Prostate gland (tissue), 2 donors: ENCODE measurements at regions not wholly inside any gene's neighbourhood (a gene's known extent, or its start where the extent isn't known, plus 50 kb on each side); places are given as distances from the start of the nearest gene placed in this dataset.

ENCODE experiments used
- DNase-seq: peaks from one replicate; pipeline ENCODE4 v3.0.0-alpha.2; 2019; ENCODE audit warnings: low spot score
- H3K27ac ChIP-seq, 2 donors: fragments of 200-600 bp; sonication (generic); 2 replicates each; pipeline ENCODE4 v1.5.1; 2017 to 2019
- H3K27me3 ChIP-seq: fragments of 200-600 bp; sonication (generic); replicated peaks from 2 replicates; pipeline ENCODE4 v1.5.1; 2019; ENCODE audit not compliant: insufficient read depth
- H3K36me3 ChIP-seq, 2 donors: fragments of 200-600 bp; sonication (generic); 1 replicate in 1 of 2; 2 replicates in 1 of 2; pipeline versions ENCODE4 v1.5.1 to v1.8.1; 2017 to 2019
- H3K4me1 ChIP-seq: fragments of 200-600 bp; sonication (generic); replicated peaks from 2 replicates; pipeline ENCODE4 v1.5.1; 2019
- H3K4me3 ChIP-seq, 2 donors: fragments of 200-600 bp; sonication (generic); 2 replicates each; pipeline ENCODE4 v1.5.1; 2017 to 2019
- H3K9me3 ChIP-seq: fragments of 200-600 bp; sonication (generic); 2 replicates; pipeline ENCODE4 v1.5.1; 2017
- POLR2A ChIP-seq: fragments of 450-650 bp; IDR thresholded peaks from one replicate; pipeline ENCODE4 v1.6.1; 2016; ENCODE audit warnings: antibody characterized with exemption, mild to moderate bottlenecking
- POLR2AphosphoS5 ChIP-seq: sonication (generic); formaldehyde crosslinking; IDR thresholded peaks from one replicate; pipeline ENCODE4 v1.6.1; 2017; ENCODE audit warnings: antibody characterized with exemption
- WGBS: methylation state at CpG from one replicate; pipeline ENCODE4 v1.1.5; 2018; 5-methylcytosine and 5-hydroxymethylcytosine counted together
- intact Hi-C: fragments of 100-400 bp; cut with DNase I; formaldehyde crosslinking; loops from one replicate; pipeline ENCODE4 v1.14.2; 2022
- TF ChIP-seq, protein P1 (sequence below), 4 experiments: fragments of 200-600 bp in 2 of 4; fragments of 450-650 bp in 2 of 4; sonication (generic) in 2 of 4; IDR thresholded peaks; 1 replicate in 3 of 4; 2 replicates in 1 of 4; pipeline ENCODE4 v1.5.1; 2016 to 2019; ENCODE audit warnings: antibody characterized with exemption in 4 of 4, mild to moderate bottlenecking in 2 of 4, moderate library complexity in 2 of 4

DNA sequence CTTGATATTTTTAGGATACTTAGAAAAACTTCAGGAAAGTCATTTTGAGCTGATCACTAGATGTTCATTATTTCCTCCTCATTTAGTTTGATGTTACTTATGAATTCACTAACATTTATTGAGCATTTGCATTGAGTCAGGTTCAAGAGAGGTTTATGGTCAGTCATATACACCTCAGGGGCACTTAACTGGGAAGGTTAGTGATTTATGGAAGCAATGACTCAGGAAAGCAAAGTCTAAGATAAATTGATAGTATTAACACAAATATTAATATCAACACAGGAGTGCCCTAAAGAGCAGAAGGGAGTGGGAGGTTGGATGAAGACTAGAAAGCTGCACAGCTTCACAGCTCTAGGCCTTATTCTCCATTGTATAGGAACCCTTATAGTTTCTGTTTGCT is 177.0 kb upstream of the TNFAIP3 start:
- Histone ChIP-seq H3K9me3 (no peaks in the 10 kb centered on the region), H3K4me1 (no peaks in the 10 kb centered on the region), H3K27ac (no peak overlapping the region), H3K4me3 (no peak overlapping the region), H3K36me3 (no peaks in the 10 kb centered on the region), H3K27me3 (no peaks in the 10 kb centered on the region)
- no peak for DNase-seq
- intact Hi-C loops, result no loop called here
- TF ChIP-seq, protein P1, sequence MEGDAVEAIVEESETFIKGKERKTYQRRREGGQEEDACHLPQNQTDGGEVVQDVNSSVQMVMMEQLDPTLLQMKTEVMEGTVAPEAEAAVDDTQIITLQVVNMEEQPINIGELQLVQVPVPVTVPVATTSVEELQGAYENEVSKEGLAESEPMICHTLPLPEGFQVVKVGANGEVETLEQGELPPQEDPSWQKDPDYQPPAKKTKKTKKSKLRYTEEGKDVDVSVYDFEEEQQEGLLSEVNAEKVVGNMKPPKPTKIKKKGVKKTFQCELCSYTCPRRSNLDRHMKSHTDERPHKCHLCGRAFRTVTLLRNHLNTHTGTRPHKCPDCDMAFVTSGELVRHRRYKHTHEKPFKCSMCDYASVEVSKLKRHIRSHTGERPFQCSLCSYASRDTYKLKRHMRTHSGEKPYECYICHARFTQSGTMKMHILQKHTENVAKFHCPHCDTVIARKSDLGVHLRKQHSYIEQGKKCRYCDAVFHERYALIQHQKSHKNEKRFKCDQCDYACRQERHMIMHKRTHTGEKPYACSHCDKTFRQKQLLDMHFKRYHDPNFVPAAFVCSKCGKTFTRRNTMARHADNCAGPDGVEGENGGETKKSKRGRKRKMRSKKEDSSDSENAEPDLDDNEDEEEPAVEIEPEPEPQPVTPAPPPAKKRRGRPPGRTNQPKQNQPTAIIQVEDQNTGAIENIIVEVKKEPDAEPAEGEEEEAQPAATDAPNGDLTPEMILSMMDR (IDR thresholded peaks at IDR 0.05), result no peak
- no peak for TF ChIP-seq POLR2A
- TF ChIP-seq POLR2AphosphoS5, result no peak

DNA sequence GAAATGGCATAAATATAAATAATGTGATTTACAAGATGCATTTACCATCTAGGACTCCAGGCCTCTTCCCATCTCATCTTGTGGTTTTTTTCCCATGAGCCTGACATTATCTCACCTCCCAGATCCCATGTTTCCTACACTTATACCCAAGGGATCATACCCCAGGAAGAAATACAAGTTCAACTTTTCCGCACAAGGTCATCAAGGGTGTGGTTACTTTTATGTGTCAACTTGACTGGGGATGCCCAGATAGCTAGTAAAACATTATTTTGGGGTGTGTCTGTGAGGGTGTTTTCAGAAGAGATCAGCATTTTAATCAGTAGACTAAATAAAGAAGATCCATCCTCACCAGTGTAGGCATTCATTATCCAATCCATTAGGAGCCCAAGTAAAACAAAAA is 176.3 kb upstream of the TNFAIP3 start:
- intact Hi-C loops, result no loop called here
- TF ChIP-seq POLR2A, result no peak
- TF ChIP-seq, protein P1 (IDR thresholded peaks at IDR 0.05), result no peak
- no peak for TF ChIP-seq POLR2AphosphoS5
- 100% methylated on average over 1 of the region's 1 CpG for WGBS
- H3K27ac ChIP-seq, result no peak overlapping the region
- DNase-seq, result no peak
- no peaks in the 10 kb centered on the region for H3K4me1 ChIP-seq
- H3K9me3 ChIP-seq, result no peaks in the 10 kb centered on the region
- H3K4me3 ChIP-seq, result no peak overlapping the region
- H3K36me3 ChIP-seq, result no peaks in the 10 kb centered on the region
- no peaks in the 10 kb centered on the region for H3K27me3 ChIP-seq

DNA sequence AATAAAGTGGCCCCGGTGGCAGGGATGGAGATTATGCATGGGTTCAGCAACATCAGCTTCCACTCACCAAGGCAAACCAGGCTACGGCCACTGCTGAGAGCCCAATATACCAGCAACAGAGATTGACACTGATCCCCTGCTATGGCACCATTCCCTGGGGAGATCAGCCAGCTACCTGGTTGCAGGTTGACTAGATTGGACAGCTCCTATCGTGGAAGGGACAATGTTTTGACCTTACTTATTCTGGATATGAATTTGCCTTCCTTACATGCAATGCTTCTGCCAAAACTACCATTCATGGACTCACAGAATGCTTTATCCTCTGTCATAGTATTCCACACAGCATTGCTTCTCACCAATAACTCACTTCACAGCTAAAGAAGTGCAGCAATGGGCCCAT is 174.8 kb upstream of the TNFAIP3 start:
- no peaks in the 10 kb centered on the region for H3K9me3 ChIP-seq
- WGBS, result 94% methylated on average over 3 of the region's 3 CpGs
- no peaks in the 10 kb centered on the region for H3K36me3 ChIP-seq
- DNase-seq, result no peak
- H3K4me1 ChIP-seq, result no peaks in the 10 kb centered on the region
- no peak overlapping the region for H3K27ac ChIP-seq
- H3K27me3 ChIP-seq, result no peaks in the 10 kb centered on the region
- no peak overlapping the region for H3K4me3 ChIP-seq
- TF ChIP-seq, protein P1 (IDR thresholded peaks at IDR 0.05), result no peak
- TF ChIP-seq POLR2AphosphoS5, result no peak
- no peak for TF ChIP-seq POLR2A
- intact Hi-C loops, result no loop called here

DNA sequence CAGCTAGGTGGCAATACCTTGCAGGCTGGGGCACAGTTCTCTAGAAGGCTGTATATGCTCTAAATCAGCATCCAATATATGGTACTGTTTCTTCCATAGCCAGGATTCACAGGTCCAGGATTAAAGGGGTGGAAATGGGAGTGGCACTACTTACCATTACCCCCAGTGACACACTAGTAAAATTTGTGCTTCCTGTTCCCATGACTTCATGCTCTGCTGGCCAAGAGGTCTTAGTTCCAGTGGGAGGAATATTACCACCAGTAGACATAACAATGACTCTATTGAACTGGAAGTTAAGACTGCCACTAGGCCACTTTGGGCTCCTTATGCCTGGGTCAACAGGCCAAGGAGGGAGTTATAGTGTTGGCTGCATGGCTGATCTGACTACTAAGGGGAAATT is 174.3 kb upstream of the TNFAIP3 start:
- no peaks in the 10 kb centered on the region for H3K4me1 ChIP-seq
- TF ChIP-seq, protein P1 (IDR thresholded peaks at IDR 0.05), result no peak
- TF ChIP-seq POLR2A (no peak), POLR2AphosphoS5 (no peak)
- no peaks in the 10 kb centered on the region for H3K9me3 ChIP-seq
- no peaks in the 10 kb centered on the region for H3K36me3 ChIP-seq
- H3K27ac ChIP-seq, result no peak overlapping the region
- H3K4me3 ChIP-seq, result no peak overlapping the region
- intact Hi-C loops, result no loop called here
- H3K27me3 ChIP-seq, result no peaks in the 10 kb centered on the region
- no peak for DNase-seq

DNA sequence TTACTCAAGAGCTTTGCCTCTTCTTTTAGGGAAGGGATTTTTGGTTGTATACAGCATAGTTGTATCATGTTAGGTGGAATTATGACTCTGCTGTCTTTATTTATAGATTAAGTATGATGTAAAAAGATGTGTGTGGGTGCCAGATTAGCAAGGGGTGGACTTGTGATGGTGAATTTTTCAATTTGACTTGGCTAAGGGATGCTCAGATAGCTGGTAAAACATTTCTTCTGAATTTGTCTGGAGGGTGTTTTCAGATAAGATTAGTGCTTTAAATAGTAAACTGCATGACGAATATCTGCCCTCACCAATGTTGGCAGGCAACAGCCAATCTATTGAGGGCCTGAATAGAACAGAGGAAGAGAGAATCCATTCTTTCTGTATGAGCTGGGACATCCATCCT is 173.3 kb upstream of the TNFAIP3 start:
- H3K4me3 ChIP-seq, result no peak overlapping the region
- TF ChIP-seq, protein P1 (IDR thresholded peaks at IDR 0.05), result no peak
- TF ChIP-seq POLR2AphosphoS5 (no peak), POLR2A (no peak)
- intact Hi-C loops, result no loop called here
- no peaks in the 10 kb centered on the region for H3K9me3 ChIP-seq
- WGBS, result 92% methylated on average over 1 of the region's 1 CpG
- no peak overlapping the region for H3K27ac ChIP-seq
- no peaks in the 10 kb centered on the region for H3K36me3 ChIP-seq
- H3K27me3 ChIP-seq, result no peaks in the 10 kb centered on the region
- no peaks in the 10 kb centered on the region for H3K4me1 ChIP-seq
- no peak for DNase-seq
